OCI-LY7 (cell line): ENCODE measurements at regions not wholly inside any gene's neighbourhood (a gene's known extent, or its start where the extent isn't known, plus 50 kb on each side); places are given as distances from the start of the nearest gene placed in this dataset.

Source experiments
- BruUV-seq: library from RNA; stranded (reverse); fragments of 400-500 nt; replicated peaks from 2 replicates; lab custom pipeline; 2021; lab: Mats Ljungman, UMichigan
- CTCF ChIA-PET: fragments of 300-600 bp; sonication (Branson Sonifier 250); formaldehyde crosslinking; loops from one replicate; lab custom pipeline; 2022; ENCODE audit warnings: antibody characterized with exemption; ENCODE audit not compliant: unreplicated experiment; lab: Charles Lee
- POLR2A ChIA-PET: fragments of 300-600 bp; sonication (Branson Sonifier 250); formaldehyde crosslinking; loops from one replicate; lab custom pipeline; 2022; ENCODE audit warnings: antibody characterized with exemption; lab: Charles Lee
- DNase-seq: peaks from one replicate; pipeline ENCODE4 v3.0.0-alpha.2; 2015; ENCODE audit warnings: low spot score
- H2AFZ ChIP-seq: fragments of 200-600 bp; sonication (generic), shearing (Covaris generic); 2 replicates; pipeline ENCODE4 v1.6.1; 2014; ENCODE audit warnings: mild to moderate bottlenecking, antibody characterized with exemption, low read length, moderate library complexity
- H3K27ac ChIP-seq: fragments of 200-600 bp; sonication (generic); 2 replicates; pipeline ENCODE4 v1.5.1; 2014; ENCODE audit warnings: mixed run types, low read depth, mild to moderate bottlenecking, moderate library complexity, low read length, inconsistent platforms; ENCODE audit not compliant: poor library complexity, severe bottlenecking
- H3K36me3 ChIP-seq: fragments of 200-600 bp; sonication (generic); 2 replicates; pipeline ENCODE4 v1.6.1; 2014; ENCODE audit warnings: mild to moderate bottlenecking, antibody characterized with exemption, low read length, moderate library complexity, mixed read lengths; ENCODE audit not compliant: insufficient read depth
- H3K4me1 ChIP-seq: fragments of 200-600 bp; sonication (generic); 2 replicates; pipeline ENCODE4 v1.5.1; 2014; ENCODE audit warnings: mild to moderate bottlenecking, low read length; ENCODE audit not compliant: insufficient read depth, poor library complexity, severe bottlenecking
- H3K4me2 ChIP-seq: fragments of 200-600 bp; sonication (generic); 2 replicates; pipeline ENCODE4 v1.6.1; 2014; ENCODE audit warnings: mild to moderate bottlenecking, low read length
- H3K4me3 ChIP-seq: fragments of 200-600 bp; sonication (generic); 2 replicates; pipeline ENCODE4 v1.5.1; 2014; ENCODE audit warnings: mild to moderate bottlenecking, low read depth, low read length; ENCODE audit not compliant: poor library complexity, severe bottlenecking
- H3K79me2 ChIP-seq: fragments of 200-600 bp; sonication (generic); 2 replicates; pipeline ENCODE4 v1.6.1; 2016; ENCODE audit warnings: low read depth, mild to moderate bottlenecking, low read length, moderate library complexity, mixed read lengths; ENCODE audit not compliant: insufficient read depth
- H3K9me2 ChIP-seq: fragments of 200-600 bp; sonication (generic); 2 replicates; pipeline ENCODE4 v1.6.1; 2016; ENCODE audit warnings: mild to moderate bottlenecking, low read length, mixed read lengths; ENCODE audit not compliant: insufficient read depth
- H3K9me3 ChIP-seq: fragments of 200-600 bp; sonication (generic); 2 replicates; pipeline ENCODE4 v1.6.1; 2014; ENCODE audit warnings: mild to moderate bottlenecking, mixed run types, low read length, mixed read lengths
- H4K20me1 ChIP-seq: fragments of 200-600 bp; sonication (generic); 2 replicates; pipeline ENCODE4 v1.6.1; 2014; ENCODE audit warnings: mild to moderate bottlenecking, antibody characterized with exemption, low read length, moderate library complexity, mixed read lengths; ENCODE audit not compliant: insufficient read depth
- CTCF ChIP-seq: fragments of 200-600 bp; sonication (generic); conservative IDR thresholded peaks from 2 replicates; pipeline ENCODE4 v1.5.1; 2014; ENCODE audit warnings: mild to moderate bottlenecking, antibody characterized with exemption, low read length, moderate library complexity, mixed read lengths
- EZH2phosphoT487 ChIP-seq: fragments of 200-600 bp; sonication (generic); IDR thresholded peaks from 2 replicates; pipeline ENCODE4 v1.6.1; 2018; ENCODE audit warnings: low read depth, borderline replicate concordance, mild to moderate bottlenecking, mixed run types, antibody characterized with exemption, low read length, moderate library complexity, mixed read lengths
- intact Hi-C: fragments of 100-400 bp; cut with micrococcal nuclease; formaldehyde crosslinking; loops from one replicate; pipeline ENCODE4 v1.10.0; 2022; ENCODE audit not compliant: unreplicated experiment

GRCh38 chr22:47647720-47648119 lies 885.3 kb downstream of the TBC1D22A start:
- CTCF ChIA-PET, result no interaction called here
- Histone ChIP-seq H2AFZ (no peak overlapping the region), H3K36me3 (no peaks in the 10 kb centered on the region), H3K4me1 (no peaks in the 10 kb centered on the region), H3K9me2 (no peaks in the 10 kb centered on the region), H3K79me2 (no peaks in the 10 kb centered on the region), H3K4me3 (no peak overlapping the region), H3K27ac (no peak overlapping the region), H3K9me3 (no peaks in the 10 kb centered on the region), H4K20me1 (no peaks in the 10 kb centered on the region), H3K4me2 (no peak overlapping the region)
- intact Hi-C loops, result no loop called here
- no TSS peak for BruUV-seq
- no peak for TF ChIP-seq CTCF
- TF ChIP-seq EZH2phosphoT487, result no peak
- no peak for DNase-seq
- POLR2A ChIA-PET, result no interaction called here

GRCh38 chr22:47647181-47647580 lies 884.7 kb downstream of the TBC1D22A start:
- no TSS peak for BruUV-seq
- Histone ChIP-seq H3K36me3 (no peaks in the 10 kb centered on the region), H2AFZ (no peak overlapping the region), H4K20me1 (no peaks in the 10 kb centered on the region), H3K4me1 (no peaks in the 10 kb centered on the region), H3K4me2 (no peak overlapping the region), H3K27ac (no peak overlapping the region), H3K9me3 (no peaks in the 10 kb centered on the region), H3K4me3 (no peak overlapping the region), H3K79me2 (no peaks in the 10 kb centered on the region), H3K9me2 (no peaks in the 10 kb centered on the region)
- CTCF ChIA-PET, result no interaction called here
- intact Hi-C loops, result no loop called here
- POLR2A ChIA-PET, result no interaction called here
- DNase-seq, result no peak
- TF ChIP-seq EZH2phosphoT487 (no peak), CTCF (no peak)

- Histone ChIP-seq H3K36me3 (no peaks in the 10 kb centered on the region), H3K4me3 (no peak overlapping the region), H3K4me2 (no peak overlapping the region), H3K9me2 (no peaks in the 10 kb centered on the region), H3K27ac (no peak overlapping the region), H3K9me3 (no peaks in the 10 kb centered on the region), H2AFZ (no peak overlapping the region), H3K79me2 (no peaks in the 10 kb centered on the region), H4K20me1 (no peaks in the 10 kb centered on the region), H3K4me1 (no peaks in the 10 kb centered on the region)
- ChIA-PET POLR2A (no interaction called here), CTCF (no interaction called here)
- DNase-seq, result no peak
- no peak for TF ChIP-seq CTCF
- TF ChIP-seq EZH2phosphoT487, result no peak
- no TSS peak for BruUV-seq
- intact Hi-C loops, result no loop called here
These were observed 883.5 kb downstream of the TBC1D22A start for GRCh38 chr22:47645923-47646322.
